PFSK-1 (cell line): ENCODE measurements at regions not wholly inside any gene's neighbourhood (a gene's known extent, or its start where the extent isn't known, plus 50 kb on each side); places are given as distances from the start of the nearest gene placed in this dataset.

Experiments
- FOXP2 ChIP-seq: optimal IDR thresholded peaks from 2 replicates; pipeline ENCODE3; 2011; ENCODE audit warnings: borderline replicate concordance, control low read depth, inconsistent platforms; ENCODE audit not compliant: insufficient read depth; ENCODE audit errors: extremely low read length, extremely low read depth
- POLR2AphosphoS5 ChIP-seq: IDR thresholded peaks from 2 replicates; pipeline ENCODE4 v1.6.1; 2012; ENCODE audit warnings: low read depth, mild to moderate bottlenecking, control low read depth, low read length, moderate library complexity
- REST ChIP-seq, 2 experiments: IDR thresholded peaks; 2 replicates each; pipeline versions ENCODE4 v1.6.1 to v1.8.0; 2011 to 2012; ENCODE audit warnings: low read depth in 2 of 2, low read length in 2 of 2, control low read depth in 1 of 2, inconsistent platforms in 1 of 2, mild to moderate bottlenecking in 1 of 2, moderate library complexity in 1 of 2; ENCODE audit not compliant: insufficient read depth in 1 of 2
- SIN3A ChIP-seq: IDR thresholded peaks from 2 replicates; pipeline ENCODE4 v1.6.1; 2012; ENCODE audit warnings: mild to moderate bottlenecking, low read length, moderate library complexity, borderline replicate concordance; ENCODE audit not compliant: insufficient read depth
- TAF1 ChIP-seq: IDR thresholded peaks from 2 replicates; pipeline ENCODE4 v1.6.1; 2012; ENCODE audit warnings: low read length, control low read depth, borderline replicate concordance; ENCODE audit not compliant: insufficient read depth

- TF ChIP-seq TAF1 (no peak), SIN3A (no peak), POLR2AphosphoS5 (no peak), REST (IDR thresholded peaks at IDR 0.05; ENCODE audit: insufficient read depth in 1 of 2, low read depth in 2 of 2, low read length in 2 of 2) (no peak), FOXP2 (no peak)
Measured at GRCh38 chr10:20405050-20405449, 492.1 kb downstream of the NEBL start.

- no peak for TF ChIP-seq REST (IDR thresholded peaks at IDR 0.05; ENCODE audit: insufficient read depth in 1 of 2, low read depth in 2 of 2, low read length in 2 of 2)
- no peak for TF ChIP-seq FOXP2
- no peak for TF ChIP-seq TAF1
- TF ChIP-seq SIN3A = no peak
- TF ChIP-seq POLR2AphosphoS5 = no peak
Measured at GRCh38 chr10:20399772-20400171, 497.3 kb downstream of the NEBL start.

GRCh38 chr10:20396701-20397100 is 500.4 kb downstream of the NEBL start:
- TF ChIP-seq TAF1 (no peak), REST (IDR thresholded peaks at IDR 0.05; ENCODE audit: insufficient read depth in 1 of 2, low read depth in 2 of 2, low read length in 2 of 2) (no peak), FOXP2 (no peak), POLR2AphosphoS5 (no peak), SIN3A (no peak)

- no peak for TF ChIP-seq POLR2AphosphoS5
- no peak for TF ChIP-seq FOXP2
- TF ChIP-seq SIN3A = no peak
- no peak for TF ChIP-seq TAF1
- TF ChIP-seq REST (IDR thresholded peaks at IDR 0.05; ENCODE audit: insufficient read depth in 1 of 2, low read depth in 2 of 2, low read length in 2 of 2) = no peak
Measured at GRCh38 chr10:20396205-20396604, 500.9 kb downstream of the NEBL start.

- no peak for TF ChIP-seq FOXP2
- TF ChIP-seq POLR2AphosphoS5 = no peak
- TF ChIP-seq TAF1 = no peak
- TF ChIP-seq REST (IDR thresholded peaks at IDR 0.05; ENCODE audit: insufficient read depth in 1 of 2, low read depth in 2 of 2, low read length in 2 of 2) = no peak
- no peak for TF ChIP-seq SIN3A
Measured at GRCh38 chr10:20391629-20392028, 505.5 kb downstream of the NEBL start.
